SK-N-MC (cell line): ENCODE measurements at regions not wholly inside any gene's neighbourhood (a gene's known extent, or its start where the extent isn't known, plus 50 kb on each side); places are given as distances from the start of the nearest gene placed in this dataset.

Experiments used
- DNase-seq: peaks from one replicate; pipeline ENCODE4 v3.0.0-alpha.2; 2011; ENCODE audit warnings: low read depth, low spot score
- H3K27ac ChIP-seq: fragments of 200-600 bp; sonication (generic); 2 replicates; pipeline ENCODE4 v1.5.1; 2016; ENCODE audit warnings: mixed run types
- H3K36me3 ChIP-seq: fragments of 200-600 bp; sonication (generic); 2 replicates; pipeline ENCODE4 v1.6.1; 2017; ENCODE audit warnings: antibody characterized with exemption, low read length, mixed read lengths; ENCODE audit not compliant: insufficient read depth
- H3K4me3 ChIP-seq: fragments of 200-600 bp; sonication (generic); 2 replicates; pipeline ENCODE4 v1.5.1; 2016
- H3K9ac ChIP-seq: fragments of 200-600 bp; sonication (generic); 2 replicates; pipeline ENCODE4 v1.8.0; 2017; ENCODE audit warnings: mixed run types, mixed read lengths; ENCODE audit not compliant: insufficient read length
- H3K9me3 ChIP-seq: fragments of 200-600 bp; sonication (generic); 2 replicates; pipeline ENCODE4 v1.6.1; 2017; ENCODE audit warnings: low read depth, mild to moderate bottlenecking, antibody characterized with exemption, low read length, moderate library complexity, mixed read lengths
- EZH2 ChIP-seq: fragments of 200-600 bp; sonication (generic); IDR thresholded peaks from one replicate; pipeline ENCODE4 v1.6.1; 2017; ENCODE audit warnings: antibody characterized with exemption
- FOXP2 ChIP-seq: optimal IDR thresholded peaks from 2 replicates; pipeline ENCODE3; 2011; ENCODE audit warnings: mild to moderate bottlenecking, moderate library complexity; ENCODE audit not compliant: insufficient read depth; ENCODE audit errors: extremely low read length, control extremely low read depth
- POLR2AphosphoS5 ChIP-seq: IDR thresholded peaks from 2 replicates; pipeline ENCODE4 v1.6.1; 2012; ENCODE audit warnings: mild to moderate bottlenecking, low read depth, low read length, borderline replicate concordance

DNA sequence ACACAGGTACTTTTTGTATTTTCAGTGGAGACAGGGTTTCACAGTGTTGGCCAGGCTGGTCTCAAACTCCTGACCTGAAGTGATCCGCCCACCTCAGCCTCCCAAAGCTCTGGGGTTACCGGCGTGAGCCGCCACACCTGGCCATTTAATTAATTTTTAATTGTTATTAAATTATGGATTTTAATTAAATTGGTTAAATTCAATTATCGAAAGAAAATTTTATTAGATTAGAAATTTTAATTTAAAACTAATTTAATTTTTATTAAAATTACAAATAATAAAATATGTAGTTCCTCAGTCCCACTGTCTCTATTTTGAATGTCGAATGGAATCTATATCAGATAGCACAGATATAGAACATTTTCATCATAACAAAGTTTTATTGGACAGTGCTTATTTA lies 416.5 kb downstream of the GABRG2 start:
- no peaks in the 10 kb centered on the region for H3K36me3 ChIP-seq
- no peak overlapping the region for H3K9ac ChIP-seq
- no peak for DNase-seq
- no peak overlapping the region for H3K4me3 ChIP-seq
- H3K9me3 ChIP-seq, result no peaks in the 10 kb centered on the region
- TF ChIP-seq EZH2, result no peak
- no peak for TF ChIP-seq FOXP2
- no peak for TF ChIP-seq POLR2AphosphoS5
- no peak overlapping the region for H3K27ac ChIP-seq

DNA sequence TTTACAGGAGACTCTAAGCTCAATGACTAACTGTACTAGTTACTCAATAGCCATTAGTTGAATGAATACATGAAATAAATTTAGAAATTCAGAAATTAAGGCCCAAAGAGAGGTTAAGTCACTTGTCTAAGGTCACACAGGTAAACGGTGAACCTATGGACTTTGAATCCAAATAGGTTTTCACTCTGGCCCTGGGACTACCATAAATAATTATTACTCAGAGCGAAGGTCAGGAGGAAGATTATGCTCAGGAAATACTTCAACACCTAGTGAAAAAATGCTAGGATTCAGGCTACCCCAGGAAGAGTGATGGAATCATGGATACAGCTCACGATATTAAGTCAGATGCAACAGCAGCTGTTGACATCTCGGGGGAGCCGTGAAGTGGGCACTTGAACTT lies 417.4 kb downstream of the GABRG2 start:
- Histone ChIP-seq H3K9ac (no peak overlapping the region), H3K9me3 (no peaks in the 10 kb centered on the region), H3K27ac (no peak overlapping the region), H3K4me3 (no peak overlapping the region), H3K36me3 (no peaks in the 10 kb centered on the region)
- no peak for DNase-seq
- TF ChIP-seq EZH2 (no peak), POLR2AphosphoS5 (no peak), FOXP2 (no peak)

DNA sequence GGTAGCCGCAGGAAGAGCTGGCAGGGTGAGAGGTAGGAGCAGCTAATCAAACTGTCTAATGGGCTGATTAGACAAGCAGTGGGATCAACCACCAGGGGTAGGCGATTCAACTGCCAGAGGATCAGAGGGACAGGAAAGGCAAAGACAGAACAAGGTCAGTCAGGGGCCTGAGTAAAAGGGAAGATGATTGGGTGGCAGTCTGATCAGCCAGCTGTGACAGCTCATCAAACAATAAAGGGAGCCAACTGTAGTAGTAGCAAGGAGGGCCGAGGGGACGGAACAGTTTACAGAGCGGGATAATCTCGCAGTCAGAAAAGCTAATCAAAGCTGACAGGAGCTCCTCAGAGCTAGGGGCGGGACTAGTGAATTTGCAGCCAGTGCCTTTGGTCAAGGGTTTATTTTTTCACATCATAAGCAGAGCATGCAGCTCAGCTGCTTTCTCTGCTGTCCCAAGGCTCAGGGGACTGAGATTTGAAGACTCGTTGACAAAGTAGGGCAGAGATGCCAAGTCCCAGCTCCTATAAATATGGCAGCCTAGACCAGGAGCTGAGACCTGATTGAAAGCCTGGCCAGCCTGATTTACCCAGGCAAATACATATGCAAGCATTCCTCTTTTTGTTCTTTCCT lies 418.2 kb downstream of the GABRG2 start:
- TF ChIP-seq FOXP2 (no peak), EZH2 (no peak), POLR2AphosphoS5 (no peak)
- no peaks in the 10 kb centered on the region for H3K9me3 ChIP-seq
- no peak overlapping the region for H3K27ac ChIP-seq
- no peak for DNase-seq
- no peak overlapping the region for H3K9ac ChIP-seq
- no peaks in the 10 kb centered on the region for H3K36me3 ChIP-seq
- no peak overlapping the region for H3K4me3 ChIP-seq

DNA sequence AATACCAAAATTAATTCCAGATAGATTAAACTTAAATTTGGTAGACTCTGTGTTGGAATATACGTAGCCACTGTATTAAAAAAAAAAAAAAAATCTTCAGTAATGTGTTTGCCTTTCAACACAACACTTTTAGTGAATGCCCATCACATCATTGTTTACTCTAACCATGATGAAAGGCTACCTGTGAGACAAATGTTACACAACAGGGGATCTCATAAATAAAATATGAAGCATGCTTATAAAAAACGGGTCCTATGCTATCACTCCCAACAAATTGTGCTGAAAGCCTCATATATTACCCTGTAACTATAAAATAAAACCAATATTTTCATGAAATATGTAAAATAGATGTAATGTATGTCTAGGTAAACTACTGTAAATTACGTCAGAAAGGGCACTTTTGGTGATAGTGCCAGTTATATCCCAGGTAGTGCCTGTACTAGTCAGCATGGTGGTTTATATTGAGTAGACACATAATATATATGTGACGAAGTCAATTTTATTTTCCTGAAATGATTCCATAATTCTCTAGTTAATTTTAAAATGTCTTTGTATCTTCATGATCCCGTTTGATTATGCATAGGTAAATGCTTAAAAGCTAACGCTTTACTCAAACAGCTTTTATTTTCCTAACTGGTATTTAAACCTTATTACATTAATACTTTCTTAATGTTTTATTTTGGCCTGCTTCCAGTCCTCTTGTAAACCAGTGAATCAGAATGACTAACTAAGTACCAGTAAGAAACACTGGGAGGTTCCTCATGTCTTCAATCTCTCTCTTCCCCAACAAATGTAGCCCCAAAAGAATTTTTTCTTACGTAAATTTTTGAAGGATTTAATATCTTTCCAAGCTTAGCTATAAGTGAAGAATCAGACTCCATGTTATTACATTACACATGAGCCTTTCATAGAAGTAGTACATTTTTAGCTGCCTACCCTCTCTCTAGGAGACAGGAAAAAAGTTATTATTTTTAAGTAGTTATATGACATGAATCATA lies 420.3 kb downstream of the GABRG2 start:
- TF ChIP-seq POLR2AphosphoS5 (no peak), EZH2 (no peak), FOXP2 (no peak)
- DNase-seq, result no peak
- Histone ChIP-seq H3K9me3 (no peaks in the 10 kb centered on the region), H3K27ac (no peak overlapping the region), H3K36me3 (no peaks in the 10 kb centered on the region), H3K9ac (no peak overlapping the region), H3K4me3 (no peak overlapping the region)

DNA sequence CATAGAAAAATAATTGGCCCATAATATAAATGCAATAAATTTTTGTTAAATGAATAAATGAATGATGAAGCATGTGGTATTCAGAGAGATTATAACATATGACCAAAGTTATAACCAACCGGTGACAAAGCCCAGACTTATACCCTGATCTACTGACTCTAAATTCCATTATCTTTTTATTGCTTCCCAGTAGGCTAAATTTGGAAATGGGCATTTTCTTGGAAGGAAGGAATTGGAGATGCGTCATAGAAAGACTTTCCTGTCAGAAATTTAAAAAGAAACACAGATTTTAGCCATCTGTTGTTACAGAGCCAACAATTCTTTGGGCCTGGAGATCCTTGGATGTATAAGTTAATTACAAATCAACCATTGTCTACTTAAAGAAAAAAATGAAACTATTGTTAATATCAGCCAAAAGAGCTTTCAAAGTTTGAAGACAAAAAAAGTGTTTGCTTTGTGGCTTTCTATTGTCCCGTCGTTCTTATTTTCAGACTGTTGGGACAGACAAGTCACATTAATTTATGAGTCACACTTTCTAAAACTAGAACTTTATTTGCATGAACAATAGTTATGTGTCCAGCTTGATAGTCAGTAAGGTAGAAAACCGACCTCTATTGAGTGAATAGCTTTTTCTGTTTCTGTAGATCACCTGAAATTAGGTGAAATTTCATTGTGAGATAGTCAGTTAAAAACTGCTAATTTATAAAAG lies 428.7 kb downstream of the GABRG2 start:
- TF ChIP-seq EZH2 (no peak), POLR2AphosphoS5 (no peak), FOXP2 (no peak)
- H3K9me3 ChIP-seq, result no peaks in the 10 kb centered on the region
- H3K4me3 ChIP-seq, result no peak overlapping the region
- no peak overlapping the region for H3K9ac ChIP-seq
- no peaks in the 10 kb centered on the region for H3K36me3 ChIP-seq
- DNase-seq, result no peak
- no peak overlapping the region for H3K27ac ChIP-seq

DNA sequence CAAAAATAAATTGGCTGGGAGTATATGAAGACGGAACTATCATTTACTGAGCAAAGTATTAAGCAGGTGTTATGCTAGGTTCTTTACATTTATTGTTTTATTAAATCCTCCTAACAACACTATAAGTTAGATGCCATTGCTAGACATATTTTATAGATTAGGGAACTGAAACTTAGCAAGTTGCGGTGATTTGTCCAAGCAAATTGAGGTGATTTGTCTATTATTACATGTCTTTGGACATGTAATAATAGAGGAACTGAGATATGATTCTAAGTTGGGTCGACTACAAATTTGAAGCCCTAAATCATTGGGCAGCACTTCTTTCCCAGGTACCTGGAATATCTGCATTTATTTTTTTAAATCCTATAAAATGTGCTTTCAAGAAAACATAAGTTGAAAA lies 429.9 kb downstream of the GABRG2 start:
- TF ChIP-seq POLR2AphosphoS5 (no peak), FOXP2 (no peak), EZH2 (no peak)
- H3K9ac ChIP-seq, result no peak overlapping the region
- no peaks in the 10 kb centered on the region for H3K9me3 ChIP-seq
- H3K4me3 ChIP-seq, result no peak overlapping the region
- H3K36me3 ChIP-seq, result no peaks in the 10 kb centered on the region
- no peak for DNase-seq
- no peak overlapping the region for H3K27ac ChIP-seq

DNA sequence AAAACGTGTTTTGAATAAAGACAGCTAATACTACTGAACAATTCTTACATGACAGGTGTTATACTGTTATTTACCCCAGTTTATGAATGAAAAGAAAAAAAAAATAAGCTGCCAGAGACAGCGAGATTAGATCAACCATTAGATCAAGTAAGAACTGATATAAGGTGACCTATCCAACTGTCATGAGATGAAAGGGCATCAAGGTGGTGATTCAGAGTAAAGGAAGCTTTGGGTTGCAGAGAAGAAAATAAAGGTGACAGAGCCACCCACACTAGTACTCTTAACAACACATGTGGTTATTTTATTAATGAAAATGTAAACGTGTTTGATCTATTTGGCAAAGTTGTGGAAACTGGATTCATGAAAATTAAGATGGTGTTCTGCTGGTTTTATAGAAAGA lies 435.2 kb downstream of the GABRG2 start:
- Histone ChIP-seq H3K4me3 (no peak overlapping the region), H3K9ac (no peak overlapping the region), H3K36me3 (no peaks in the 10 kb centered on the region), H3K27ac (no peak overlapping the region), H3K9me3 (no peaks in the 10 kb centered on the region)
- TF ChIP-seq EZH2, result no peak
- no peak for TF ChIP-seq FOXP2
- no peak for TF ChIP-seq POLR2AphosphoS5
- DNase-seq, result no peak

DNA sequence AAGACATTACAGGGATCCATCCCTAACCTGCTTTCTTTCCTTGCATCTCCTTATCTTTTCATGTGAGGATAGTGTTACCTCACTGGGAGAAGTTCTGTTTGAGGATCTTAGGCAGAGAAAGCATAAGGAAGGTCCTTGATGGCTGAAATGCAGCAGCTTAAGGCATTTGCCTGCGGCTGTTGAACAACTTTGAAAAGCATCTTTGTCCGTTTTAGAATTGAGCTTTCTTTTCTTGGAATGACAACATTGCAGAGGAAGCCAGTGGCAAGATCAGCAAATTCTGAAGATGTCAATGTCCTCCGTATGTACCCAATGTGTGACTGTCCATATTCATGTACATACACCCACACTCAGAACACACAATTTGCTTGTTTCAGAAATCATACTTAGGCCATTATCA lies 436.2 kb downstream of the GABRG2 start:
- no peak overlapping the region for H3K4me3 ChIP-seq
- H3K9ac ChIP-seq, result no peak overlapping the region
- no peak overlapping the region for H3K27ac ChIP-seq
- H3K9me3 ChIP-seq, result no peaks in the 10 kb centered on the region
- H3K36me3 ChIP-seq, result no peaks in the 10 kb centered on the region
- TF ChIP-seq POLR2AphosphoS5 (no peak), FOXP2 (no peak), EZH2 (no peak)
- DNase-seq, result no peak
